ENCODE measurements at regions not wholly inside any gene's neighbourhood (a gene's known extent, or its start where the extent isn't known, plus 50 kb on each side); places are given as distances from the start of the nearest gene placed in this dataset.

DNA sequence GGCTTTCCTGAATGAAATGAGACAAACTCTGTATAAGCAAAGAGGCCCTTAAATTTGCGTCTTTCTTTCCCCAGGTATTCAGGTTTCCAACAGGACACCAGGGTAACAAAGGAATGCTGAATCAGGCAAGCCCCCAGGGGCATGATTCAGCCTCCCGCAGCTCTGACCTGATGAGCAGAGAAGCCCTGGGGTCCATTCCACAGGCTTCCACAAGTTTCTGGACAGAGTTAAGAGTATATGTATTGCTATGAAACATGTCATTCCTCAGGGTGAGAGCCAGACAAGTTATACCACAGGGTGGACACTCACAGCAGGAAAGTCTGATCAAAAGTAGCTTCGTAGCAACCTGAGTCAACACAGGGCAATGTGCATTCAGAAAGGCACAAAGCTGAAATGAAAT lies 68.1 kb upstream of the CTNNB1 start:
- intact Hi-C loops (cut with micrococcal nuclease) = no loop called here

DNA sequence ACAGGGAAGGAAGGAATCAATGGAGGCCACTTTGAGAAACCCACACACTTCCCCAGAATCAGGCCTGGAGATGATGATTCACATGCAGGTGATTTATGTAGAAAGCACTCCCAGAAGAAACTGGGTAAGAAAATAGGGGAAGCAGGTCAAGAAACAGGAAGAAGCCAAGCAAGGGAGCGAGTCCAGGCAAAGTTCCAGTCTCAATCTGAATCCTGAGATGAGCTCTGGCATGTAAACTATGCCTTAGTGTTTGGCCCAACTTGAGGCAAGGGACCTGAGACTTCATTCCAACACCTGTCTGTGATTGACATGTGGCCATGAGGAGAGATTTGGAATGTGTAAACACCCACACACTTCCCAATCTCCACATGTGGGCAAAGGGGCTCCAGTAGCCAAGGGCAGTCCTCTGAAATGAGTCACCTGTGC lies 61.6 kb upstream of the CTNNB1 start:
- intact Hi-C loops (cut with micrococcal nuclease) = no loop called here

GRCh38 chr3:41138146-41138545 lies 61.2 kb upstream of the CTNNB1 start:
- intact Hi-C loops (cut with micrococcal nuclease) = no loop called here

DNA sequence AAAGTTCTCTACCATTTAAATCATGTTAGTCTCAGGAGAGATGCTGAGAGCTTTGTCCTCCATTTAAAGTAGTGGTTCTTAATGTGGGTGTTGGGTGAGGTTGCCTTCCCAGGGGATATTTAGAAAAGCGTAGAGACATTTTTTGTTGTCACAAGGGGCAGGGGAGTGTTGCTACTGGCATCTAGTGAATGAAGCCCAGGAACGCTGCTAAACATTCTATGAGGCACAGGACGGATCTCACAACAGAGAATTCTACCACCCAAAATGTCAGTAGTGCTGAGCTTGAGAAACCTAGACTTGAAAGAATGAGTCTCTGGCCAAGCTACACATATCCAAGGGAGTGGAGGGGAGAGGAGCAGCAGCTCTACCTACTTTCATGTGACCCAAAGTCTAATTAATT lies 60.7 kb upstream of the CTNNB1 start:
- intact Hi-C loops (cut with micrococcal nuclease) = no loop called here

DNA sequence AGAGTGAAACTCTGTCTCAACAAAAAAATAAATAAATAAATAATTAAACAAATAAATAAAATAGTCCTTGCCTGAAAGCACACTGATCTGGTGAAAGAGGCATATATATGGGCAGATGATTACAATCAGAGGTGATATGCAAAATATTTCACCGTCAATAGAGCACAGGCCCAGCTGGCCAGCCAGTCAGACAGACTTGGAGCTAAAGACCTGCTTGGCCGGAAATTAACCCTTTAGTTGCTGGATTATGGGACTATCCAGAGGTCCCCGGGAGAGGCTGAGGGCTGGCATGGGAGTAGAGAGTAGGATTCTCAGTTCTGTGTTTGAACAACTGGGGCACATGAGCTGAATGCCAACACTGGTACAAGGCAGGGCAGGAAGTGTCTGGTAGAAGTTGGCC lies 59.1 kb upstream of the CTNNB1 start:
- intact Hi-C loops (cut with micrococcal nuclease) = no loop called here

DNA sequence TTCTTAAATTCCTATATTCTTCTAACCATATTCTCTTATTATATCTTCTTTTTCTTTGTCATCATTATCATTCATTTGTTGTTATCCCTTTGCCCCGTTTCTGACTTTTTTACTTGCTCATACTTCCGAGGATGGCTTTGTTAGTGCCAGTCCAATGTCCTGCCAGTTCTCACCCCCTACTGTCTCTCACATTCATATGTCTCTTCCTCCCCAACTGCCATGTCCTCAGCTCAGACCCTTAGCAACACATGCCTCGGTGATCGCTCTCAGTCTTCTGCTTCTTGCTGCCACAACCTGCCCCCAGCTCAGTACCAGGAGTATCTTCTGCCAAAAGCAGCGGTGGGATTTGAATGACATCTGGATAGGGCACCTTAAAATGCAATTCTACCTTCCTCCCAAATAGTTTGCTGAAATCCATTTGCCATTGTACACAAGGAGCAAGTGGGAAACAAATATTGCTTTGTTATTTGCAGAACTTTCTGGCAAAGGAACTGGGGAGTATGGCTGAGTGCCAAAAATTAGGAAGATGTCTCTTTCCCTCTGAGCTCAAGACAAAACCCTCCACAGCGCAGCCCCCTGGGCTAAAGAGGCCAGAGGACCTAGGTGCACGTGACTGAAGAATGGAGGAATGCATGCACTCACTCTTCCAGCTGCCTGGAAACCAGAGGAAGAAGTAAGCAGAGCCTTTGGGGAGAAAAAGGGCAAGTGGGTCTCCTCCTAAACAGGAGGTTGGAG lies 57.7 kb upstream of the CTNNB1 start:
- intact Hi-C loops (cut with micrococcal nuclease) = no loop called here

DNA sequence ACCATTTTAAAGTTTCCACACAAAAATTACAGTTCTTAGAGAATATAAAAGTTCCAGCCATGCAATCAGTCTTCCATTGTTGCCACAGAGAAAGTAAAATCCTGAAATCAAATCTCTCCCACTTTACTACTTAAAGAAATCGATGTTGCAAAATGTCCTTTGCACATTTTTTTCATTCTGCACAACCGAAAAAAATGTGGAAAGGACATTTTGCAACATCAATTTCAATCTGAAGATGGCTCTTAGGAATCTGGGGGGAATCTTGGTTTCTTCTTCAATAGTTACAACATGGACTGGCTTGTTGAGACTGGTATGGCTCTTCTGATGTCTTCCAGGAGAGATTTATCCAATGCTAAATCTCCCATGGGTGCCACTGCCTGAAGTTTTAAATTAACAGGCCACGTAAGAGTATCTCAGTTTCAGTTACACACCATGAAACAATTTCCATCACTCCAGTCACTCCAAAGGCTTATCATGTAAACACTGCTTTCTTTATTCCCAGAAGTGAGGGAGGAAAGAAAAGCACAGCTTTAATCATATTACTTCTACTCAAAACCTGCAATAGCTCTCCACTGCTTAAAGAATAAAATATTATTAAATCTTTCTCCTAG lies 55.8 kb upstream of the CTNNB1 start:
- intact Hi-C loops (cut with micrococcal nuclease) = no loop called here

DNA sequence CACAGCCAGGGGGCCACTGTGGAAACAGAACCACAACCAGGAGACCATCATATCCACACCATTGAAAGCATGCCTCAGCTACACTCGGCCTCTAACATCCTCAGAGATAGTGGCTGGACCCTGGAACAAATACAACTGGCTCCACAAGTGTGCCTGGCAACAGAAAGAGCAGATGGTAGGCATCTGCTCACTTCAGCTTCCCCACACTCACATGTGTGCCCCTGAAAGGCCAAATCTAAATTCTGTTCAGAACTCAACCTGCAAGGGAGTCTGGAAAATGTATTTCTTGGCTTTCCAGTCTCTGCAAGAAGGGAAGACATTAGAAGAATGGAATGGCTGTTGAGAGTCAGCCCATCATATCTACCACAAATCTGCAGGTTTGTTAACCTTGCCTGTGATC lies 54.7 kb upstream of the CTNNB1 start:
- intact Hi-C loops (cut with micrococcal nuclease) = no loop called here

GRCh38 chr3:41148478-41148877 lies 50.8 kb upstream of the CTNNB1 start:
- intact Hi-C loops (cut with micrococcal nuclease) = no loop called here

- intact Hi-C loops (cut with micrococcal nuclease) = no loop called here
Measured at GRCh38 chr3:41148901-41149300, 50.4 kb upstream of the CTNNB1 start.
